H9 (cell line): ENCODE measurements at regions not wholly inside any gene's neighbourhood (a gene's known extent, or its start where the extent isn't known, plus 50 kb on each side); places are given as distances from the start of the nearest gene placed in this dataset.

ENCODE experiments used
- DNase-seq: peaks from one replicate; pipeline ENCODE4 v3.0.0-alpha.2; 2017
- H2AFZ ChIP-seq: one replicate; pipeline ENCODE4 v1.6.1; 2013; ENCODE audit warnings: mild to moderate bottlenecking, low read length, control low read depth, moderate library complexity
- H2AK5ac ChIP-seq: 2 replicates; pipeline ENCODE4 v1.6.1; 2013; ENCODE audit warnings: low read length, control low read depth, mixed read lengths; ENCODE audit not compliant: insufficient read length
- H2BK120ac ChIP-seq: one replicate; pipeline ENCODE4 v1.6.1; 2013; ENCODE audit warnings: low read depth, mild to moderate bottlenecking, low read length, control low read depth, inconsistent platforms; ENCODE audit not compliant: poor library complexity, severe bottlenecking
- H2BK12ac ChIP-seq: 2 replicates; pipeline ENCODE4 v1.6.1; 2013; ENCODE audit warnings: low read length, control low read depth, mixed read lengths, low read depth; ENCODE audit not compliant: insufficient read length
- H2BK15ac ChIP-seq: 2 replicates; pipeline ENCODE4 v1.6.1; 2013; ENCODE audit warnings: low read depth, low read length, control low read depth
- H2BK20ac ChIP-seq: one replicate; pipeline ENCODE4 v1.6.1; 2013; ENCODE audit warnings: low read depth, mild to moderate bottlenecking, low read length, control low read depth, inconsistent platforms; ENCODE audit not compliant: poor library complexity, severe bottlenecking
- H2BK5ac ChIP-seq: 2 replicates; pipeline ENCODE4 v1.6.1; 2013; ENCODE audit warnings: low read length, control low read depth, mixed read lengths; ENCODE audit not compliant: insufficient read length
- H3K14ac ChIP-seq: 2 replicates; pipeline ENCODE4 v1.6.1; 2013; ENCODE audit warnings: low read length, control low read depth; ENCODE audit not compliant: insufficient read depth
- H3K18ac ChIP-seq: 2 replicates; pipeline ENCODE4 v1.6.1; 2013; ENCODE audit warnings: low read depth, mild to moderate bottlenecking, mixed read lengths, low read length, control low read depth; ENCODE audit not compliant: insufficient read length
- H3K23ac ChIP-seq: 2 replicates; pipeline ENCODE4 v1.6.1; 2013; ENCODE audit warnings: low read length, control low read depth, mixed read lengths, low read depth; ENCODE audit not compliant: insufficient read length
- H3K23me2 ChIP-seq: 2 replicates; pipeline ENCODE4 v1.6.1; 2013; ENCODE audit warnings: low read depth, mild to moderate bottlenecking, mixed read lengths, low read length, control low read depth; ENCODE audit not compliant: insufficient read length, poor library complexity, severe bottlenecking
- H3K27ac ChIP-seq: 2 replicates; pipeline ENCODE4 v1.5.1; 2013; ENCODE audit warnings: low read length, control low read depth, mixed read lengths, low read depth; ENCODE audit not compliant: insufficient read length
- H3K27me3 ChIP-seq: 2 replicates; pipeline ENCODE4 v1.6.1; 2013; ENCODE audit warnings: low read length, control low read depth, inconsistent platforms; ENCODE audit not compliant: insufficient read depth
- H3K4ac ChIP-seq: 2 replicates; pipeline ENCODE4 v1.6.1; 2013; ENCODE audit warnings: low read depth, mild to moderate bottlenecking, control low read depth, inconsistent platforms, low read length, moderate library complexity
- H3K4me1 ChIP-seq: 2 replicates; pipeline ENCODE4 v1.6.1; 2013; ENCODE audit warnings: low read length, control low read depth, inconsistent platforms; ENCODE audit not compliant: insufficient read depth
- H3K4me2 ChIP-seq: 2 replicates; pipeline ENCODE4 v1.6.1; 2013; ENCODE audit warnings: low read length, control low read depth, mixed read lengths; ENCODE audit not compliant: insufficient read length, insufficient read depth
- H3K56ac ChIP-seq: 2 replicates; pipeline ENCODE4 v1.6.1; 2013; ENCODE audit warnings: low read depth, mild to moderate bottlenecking, mixed read lengths, low read length, control low read depth; ENCODE audit not compliant: insufficient read length
- H3K79me1 ChIP-seq: 2 replicates; pipeline ENCODE4 v1.6.1; 2013; ENCODE audit warnings: low read depth, mild to moderate bottlenecking, moderate library complexity, low read length, control low read depth, inconsistent platforms; ENCODE audit not compliant: insufficient read depth, poor library complexity, severe bottlenecking
- H3K79me2 ChIP-seq: 2 replicates; pipeline ENCODE4 v1.6.1; 2013; ENCODE audit warnings: low read length, control low read depth, inconsistent platforms; ENCODE audit not compliant: insufficient read depth
- H3K9ac ChIP-seq: 2 replicates; pipeline ENCODE4 v1.6.1; 2013; ENCODE audit warnings: low read length, control low read depth, mixed read lengths; ENCODE audit not compliant: insufficient read length; ENCODE audit errors: extremely low read depth
- H3K9me3 ChIP-seq: one replicate; pipeline ENCODE4 v1.6.1; 2013; ENCODE audit warnings: low read depth, low read length, inconsistent platforms; ENCODE audit not compliant: control insufficient read depth
- H3T11ph ChIP-seq: one replicate; pipeline ENCODE4 v1.6.1; 2013; ENCODE audit warnings: mild to moderate bottlenecking, low read length, control low read depth, inconsistent platforms
- H4K20me1 ChIP-seq: one replicate; pipeline ENCODE4 v1.6.1; 2013; ENCODE audit not compliant: control insufficient read depth, insufficient read length, insufficient read depth
- H4K5ac ChIP-seq: 2 replicates; pipeline ENCODE4 v1.6.1; 2013; ENCODE audit warnings: low read depth, mild to moderate bottlenecking, mixed read lengths, low read length, control low read depth; ENCODE audit not compliant: insufficient read length
- H4K8ac ChIP-seq: replicated peaks from 2 replicates; pipeline ENCODE4 v1.6.1; 2013; ENCODE audit warnings: low read length, control low read depth, mixed read lengths, low read depth; ENCODE audit not compliant: insufficient read length
- H4K91ac ChIP-seq: 2 replicates; pipeline ENCODE4 v1.6.1; 2013; ENCODE audit warnings: low read depth, mild to moderate bottlenecking, moderate library complexity, mixed read lengths, low read length, control low read depth; ENCODE audit not compliant: insufficient read length
- H3K27ac Mint-ChIP-seq, 3 experiments: 2 replicates in 2 of 3; 3 replicates in 1 of 3; pipeline ENCODE4 v1.8.0; 2020 to 2021; ENCODE audit warnings: mixed read lengths in 3 of 3, mild to moderate bottlenecking in 1 of 3, moderate library complexity in 1 of 3
- H3K27me3 Mint-ChIP-seq: 2 replicates; pipeline ENCODE4 v1.8.0; 2021; ENCODE audit warnings: low read depth, mild to moderate bottlenecking, moderate library complexity, mixed read lengths
- H3K36me3 Mint-ChIP-seq, 3 experiments: 2 replicates in 2 of 3; 3 replicates in 1 of 3; pipeline ENCODE4 v1.8.0; 2020 to 2021; ENCODE audit warnings: low read depth in 3 of 3, mixed read lengths in 3 of 3; ENCODE audit not compliant: insufficient read depth in 1 of 3
- H3K4me1 Mint-ChIP-seq, 2 experiments: 2 replicates each; pipeline ENCODE4 v1.8.0; 2020; ENCODE audit warnings: mixed read lengths in 2 of 2
- H3K4me3 Mint-ChIP-seq, 2 experiments: 2 replicates in 1 of 2; 3 replicates in 1 of 2; pipeline ENCODE4 v1.8.0; 2020 to 2021; ENCODE audit warnings: mild to moderate bottlenecking in 2 of 2, mixed read lengths in 2 of 2, moderate library complexity in 1 of 2
- H3K9me3 Mint-ChIP-seq, 2 experiments: 2 replicates in 1 of 2; 3 replicates in 1 of 2; pipeline ENCODE4 v1.8.0; 2020; ENCODE audit warnings: mild to moderate bottlenecking in 2 of 2, mixed read lengths in 2 of 2, moderate library complexity in 1 of 2
- CTCF ChIP-seq: fragments of 200-600 bp; sonication (generic); conservative IDR thresholded peaks from 3 replicates; pipeline ENCODE4 v1.8.0; 2021; ENCODE audit warnings: antibody characterized with exemption, mild to moderate bottlenecking
- WGBS: extraction: QIAGEN DNeasy Blood & Tissue Kit; methylation state at CpG from one replicate; pipeline ENCODE4 v1.1.7; 2013; ENCODE audit warnings: missing lambda C conversion rate, low lambda C conversion rate, mixed read lengths; ENCODE audit not compliant: insufficient read length; ENCODE audit errors: extremely low coverage; 5-methylcytosine and 5-hydroxymethylcytosine counted together

GRCh38 chr11:45056529-45056928 is 89.9 kb upstream of the PRDM11 start:
- H2BK20ac ChIP-seq = no peak overlapping the region
- H2BK15ac ChIP-seq = no peak overlapping the region
- H3K4me1 ChIP-seq = no peaks in the 10 kb centered on the region; the same call in 1 of the 2 replicates
- H3K23ac ChIP-seq = no peak overlapping the region
- H3K79me1 ChIP-seq = no peaks in the 10 kb centered on the region
- H3K14ac ChIP-seq = no peak overlapping the region
- DNase-seq = no peak
- H3K27ac ChIP-seq = no peak overlapping the region
- no peak overlapping the region for H3K4ac ChIP-seq
- no peak overlapping the region for H4K91ac ChIP-seq
- H3K18ac ChIP-seq = peak overlapping the region; percentile 57
- H3K9me3 ChIP-seq = no peaks in the 10 kb centered on the region
- peaks cover 0 to 4% (median 0%) of the 10 kb centered on the region in 3 experiments; a peak in 1 of 7 replicates for H3K36me3 Mint-ChIP-seq
- no CpG with 5 or more reads among the region's 1 CpG for WGBS
- no peak overlapping the region for H2BK12ac ChIP-seq
- no peaks in the 10 kb centered on the region for H3K23me2 ChIP-seq
- peaks cover 27 to 43% of the 10 kb centered on the region in 2 experiments for H3K4me1 Mint-ChIP-seq
- no peak overlapping the region for H2BK120ac ChIP-seq
- peak overlapping the region; percentile 50 to 97 (median 95) for H3K27ac Mint-ChIP-seq
- no peak overlapping the region for H2BK5ac ChIP-seq
- no peak overlapping the region for H3K56ac ChIP-seq
- peaks cover 0 to 3% of the 10 kb centered on the region in 2 experiments; a peak in 1 of 5 replicates for H3K9me3 Mint-ChIP-seq
- H4K5ac ChIP-seq = no peak overlapping the region
- no peak overlapping the region for H3K9ac ChIP-seq
- H3K4me2 ChIP-seq = no peak overlapping the region
- no peak overlapping the region for H2AFZ ChIP-seq
- H4K20me1 ChIP-seq = no peaks in the 10 kb centered on the region
- no peak overlapping the region for H3K4me3 Mint-ChIP-seq
- H3K27me3 ChIP-seq = no peaks in the 10 kb centered on the region
- no peak overlapping the region for H4K8ac ChIP-seq
- TF ChIP-seq CTCF = no peak
- H3K79me2 ChIP-seq = no peaks in the 10 kb centered on the region
- H2AK5ac ChIP-seq = no peak overlapping the region
- no peak overlapping the region for H3T11ph ChIP-seq
- no peaks in the 10 kb centered on the region; the same call in none of the 2 replicates for H3K27me3 Mint-ChIP-seq
